ENCODE measurements at regions not wholly inside any gene's neighbourhood (a gene's known extent, or its start where the extent isn't known, plus 50 kb on each side); places are given as distances from the start of the nearest gene placed in this dataset.

DNA sequence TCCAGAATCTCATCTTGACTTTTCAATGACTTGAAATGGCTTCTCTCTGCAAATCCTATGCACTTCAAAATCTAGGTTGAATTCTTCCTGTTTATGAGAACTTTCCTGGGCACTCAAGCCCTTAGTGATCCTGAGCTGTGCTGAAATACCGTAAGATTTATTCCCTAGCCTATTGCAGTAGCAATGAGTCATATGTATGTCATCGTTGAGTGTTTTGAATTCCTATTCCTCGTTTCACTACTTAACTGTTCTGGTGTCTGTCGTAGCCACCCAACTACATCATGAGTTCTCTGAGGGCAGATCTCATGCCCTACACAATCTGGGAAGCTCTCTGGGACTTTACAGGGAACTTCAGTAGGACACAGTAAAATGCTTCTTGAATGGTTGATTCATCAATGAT, 190.8 kb upstream of the TMEM132C start:
- no peaks in the 10 kb centered on the region for H3K27me3 ChIP-seq (replicated peaks; ENCODE audit: insufficient read depth)
- no peaks in the 10 kb centered on the region for H3K4me1 ChIP-seq (replicated peaks)
- no peaks in the 10 kb centered on the region for H3K36me3 ChIP-seq
- TF ChIP-seq POLR2A (IDR thresholded peaks at IDR 0.05) (no peak), POLR2AphosphoS5 (IDR thresholded peaks at IDR 0.05) (no peak)
- TF ChIP-seq, protein P1, sequence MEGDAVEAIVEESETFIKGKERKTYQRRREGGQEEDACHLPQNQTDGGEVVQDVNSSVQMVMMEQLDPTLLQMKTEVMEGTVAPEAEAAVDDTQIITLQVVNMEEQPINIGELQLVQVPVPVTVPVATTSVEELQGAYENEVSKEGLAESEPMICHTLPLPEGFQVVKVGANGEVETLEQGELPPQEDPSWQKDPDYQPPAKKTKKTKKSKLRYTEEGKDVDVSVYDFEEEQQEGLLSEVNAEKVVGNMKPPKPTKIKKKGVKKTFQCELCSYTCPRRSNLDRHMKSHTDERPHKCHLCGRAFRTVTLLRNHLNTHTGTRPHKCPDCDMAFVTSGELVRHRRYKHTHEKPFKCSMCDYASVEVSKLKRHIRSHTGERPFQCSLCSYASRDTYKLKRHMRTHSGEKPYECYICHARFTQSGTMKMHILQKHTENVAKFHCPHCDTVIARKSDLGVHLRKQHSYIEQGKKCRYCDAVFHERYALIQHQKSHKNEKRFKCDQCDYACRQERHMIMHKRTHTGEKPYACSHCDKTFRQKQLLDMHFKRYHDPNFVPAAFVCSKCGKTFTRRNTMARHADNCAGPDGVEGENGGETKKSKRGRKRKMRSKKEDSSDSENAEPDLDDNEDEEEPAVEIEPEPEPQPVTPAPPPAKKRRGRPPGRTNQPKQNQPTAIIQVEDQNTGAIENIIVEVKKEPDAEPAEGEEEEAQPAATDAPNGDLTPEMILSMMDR (IDR thresholded peaks at IDR 0.05) = no peak
- intact Hi-C loops (cut with DNase I) = no loop called here
- no peak for DNase-seq (ENCODE audit: low spot score)
- 87% methylated on average over 4 of the region's 4 CpGs for WGBS
- H3K4me3 ChIP-seq = no peak overlapping the region
- H3K27ac ChIP-seq = no peak overlapping the region
- no peaks in the 10 kb centered on the region for H3K9me3 ChIP-seq

DNA sequence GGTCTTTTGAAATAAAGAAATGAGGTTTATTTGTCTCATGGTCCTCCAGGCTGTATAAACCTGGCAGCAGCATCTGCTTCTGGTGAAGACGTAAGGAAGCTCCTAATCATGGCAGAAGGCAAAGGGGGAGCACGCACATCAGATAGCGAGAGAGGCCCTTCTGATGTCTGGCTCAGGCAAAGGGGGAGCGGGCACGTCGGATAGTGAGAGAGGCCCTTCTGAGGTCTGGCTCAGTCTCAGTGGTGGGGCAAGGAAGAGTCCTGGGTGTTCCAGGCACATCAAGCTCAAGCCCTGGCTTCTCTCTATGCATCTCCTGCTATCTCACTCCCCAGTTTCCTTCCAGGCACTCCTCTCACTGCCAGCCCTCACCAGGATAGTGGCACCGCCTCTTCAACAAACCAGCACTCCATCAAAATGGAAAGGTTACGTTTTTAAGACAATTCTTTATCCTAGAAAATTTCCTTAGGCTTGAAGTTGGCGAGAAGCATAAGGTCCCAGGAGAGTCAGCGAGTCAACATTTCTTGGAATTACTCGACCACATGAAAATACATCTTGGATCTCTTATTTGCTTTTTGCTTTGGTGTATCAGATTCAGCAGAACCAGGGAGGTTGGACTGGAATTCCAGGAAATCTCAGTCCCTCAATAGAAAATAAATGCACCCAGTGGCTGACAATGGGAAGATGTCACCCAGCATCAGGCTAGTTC, 189.6 kb upstream of the TMEM132C start:
- H3K4me3 ChIP-seq = no peak overlapping the region
- 83% methylated on average over 11 of the region's 11 CpGs for WGBS
- no peaks in the 10 kb centered on the region for H3K9me3 ChIP-seq
- H3K4me1 ChIP-seq (replicated peaks) = no peaks in the 10 kb centered on the region
- intact Hi-C loops (cut with DNase I) = no loop called here
- no peak for TF ChIP-seq POLR2A (IDR thresholded peaks at IDR 0.05)
- TF ChIP-seq, protein P1 (IDR thresholded peaks at IDR 0.05) = no peak
- no peak for TF ChIP-seq POLR2AphosphoS5 (IDR thresholded peaks at IDR 0.05)
- H3K27ac ChIP-seq = no peak overlapping the region
- H3K36me3 ChIP-seq = no peaks in the 10 kb centered on the region
- no peak for DNase-seq (ENCODE audit: low spot score)
- no peaks in the 10 kb centered on the region for H3K27me3 ChIP-seq (replicated peaks; ENCODE audit: insufficient read depth)

DNA sequence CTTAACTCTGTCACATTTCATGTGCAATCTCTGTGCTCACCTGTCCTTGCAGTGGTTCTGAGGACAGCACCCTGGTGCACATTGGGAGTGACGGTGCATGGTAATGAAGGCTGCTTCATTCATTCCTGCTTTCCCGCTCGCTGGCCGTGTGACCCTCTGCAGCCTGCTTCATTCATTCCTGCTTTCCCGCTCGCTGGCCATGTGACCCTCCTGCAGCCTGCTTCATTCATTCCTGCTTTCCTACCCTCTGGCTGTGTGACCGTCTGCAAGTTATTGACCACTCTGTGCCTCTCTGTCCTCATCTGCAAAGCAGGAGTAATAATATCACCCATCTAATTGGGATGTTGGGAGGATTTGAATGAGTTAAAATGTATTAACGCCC, 189.1 kb upstream of the TMEM132C start:
- WGBS = 80% methylated on average over 8 of the region's 8 CpGs
- no peak for DNase-seq (ENCODE audit: low spot score)
- TF ChIP-seq, protein P1 (IDR thresholded peaks at IDR 0.05) = no peak
- TF ChIP-seq POLR2AphosphoS5 (IDR thresholded peaks at IDR 0.05) = no peak
- TF ChIP-seq POLR2A (IDR thresholded peaks at IDR 0.05) = no peak
- Histone ChIP-seq H3K9me3 (no peaks in the 10 kb centered on the region), H3K4me1 (replicated peaks) (no peaks in the 10 kb centered on the region), H3K27me3 (replicated peaks; ENCODE audit: insufficient read depth) (no peaks in the 10 kb centered on the region), H3K4me3 (no peak overlapping the region), H3K27ac (no peak overlapping the region), H3K36me3 (no peaks in the 10 kb centered on the region)
- intact Hi-C loops (cut with DNase I) = no loop called here

DNA sequence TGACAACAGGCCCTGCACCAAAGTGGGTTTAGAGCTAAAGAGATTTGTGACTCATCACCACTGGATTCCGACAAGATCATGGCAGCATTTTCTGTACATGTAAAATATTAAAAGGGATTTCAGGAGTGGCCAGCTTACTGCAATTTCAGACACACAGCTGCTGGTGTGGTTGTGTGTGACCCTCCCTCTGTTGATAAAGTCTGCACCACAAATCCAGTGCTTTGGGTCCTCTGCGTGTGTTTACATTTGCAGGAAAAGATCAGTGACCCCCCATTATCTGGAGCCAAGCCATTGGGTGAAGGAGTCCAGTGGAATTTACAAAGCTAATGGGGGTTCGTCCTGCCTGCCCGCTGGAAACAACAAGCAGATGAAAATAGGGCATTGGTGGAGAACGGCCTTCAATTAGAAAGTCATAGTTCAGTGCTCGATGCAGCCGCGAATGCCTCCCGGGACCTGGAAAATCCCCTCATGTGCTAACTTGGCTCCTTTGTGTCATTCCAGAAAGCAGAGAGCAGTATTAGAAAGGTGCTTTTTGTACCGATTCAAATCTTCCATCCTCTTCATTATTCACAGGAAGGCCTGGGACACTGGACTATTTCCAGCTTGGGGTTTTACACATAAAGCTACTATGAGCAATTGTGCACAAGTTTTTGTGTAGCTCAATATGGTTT, 188.5 kb upstream of the TMEM132C start:
- H3K27me3 ChIP-seq (replicated peaks; ENCODE audit: insufficient read depth) = no peaks in the 10 kb centered on the region

More for the DNA sequence above, 188.5 kb upstream of the TMEM132C start:
- intact Hi-C loops (cut with DNase I) = no loop called here
- H3K4me1 ChIP-seq (replicated peaks) = no peaks in the 10 kb centered on the region
- no peak for DNase-seq (ENCODE audit: low spot score)
- H3K9me3 ChIP-seq = no peaks in the 10 kb centered on the region
- H3K36me3 ChIP-seq = no peaks in the 10 kb centered on the region
- TF ChIP-seq POLR2AphosphoS5 (IDR thresholded peaks at IDR 0.05) = no peak
- no peak for TF ChIP-seq POLR2A (IDR thresholded peaks at IDR 0.05)
- TF ChIP-seq, protein P1 (IDR thresholded peaks at IDR 0.05) = no peak
- no peak overlapping the region for H3K4me3 ChIP-seq
- 55% methylated on average over 10 of the region's 10 CpGs for WGBS
- H3K27ac ChIP-seq = no peak overlapping the region

Measured in prostate gland (tissue), 2 donors.